ENCODE measurements at regions not wholly inside any gene's neighbourhood (a gene's known extent, or its start where the extent isn't known, plus 50 kb on each side); places are given as distances from the start of the nearest gene placed in this dataset.

DNA sequence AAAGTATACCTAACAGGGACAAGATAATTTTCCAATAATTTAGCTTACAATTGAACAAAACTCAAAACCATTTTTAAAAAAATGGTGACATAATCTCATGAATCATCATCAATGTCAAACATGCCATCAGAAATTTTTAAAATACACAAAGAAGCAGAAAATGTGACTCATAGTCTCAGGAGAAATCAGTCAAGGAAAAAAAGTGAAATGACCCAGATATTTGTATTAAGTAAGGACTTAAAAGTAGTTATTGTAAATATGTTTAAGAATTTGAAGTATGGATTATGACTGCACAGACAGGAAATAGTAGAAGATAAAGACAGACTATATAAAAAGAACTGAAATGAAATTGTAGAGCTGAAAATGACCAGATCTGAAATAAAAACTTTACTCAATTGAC is 473.9 kb upstream of the SYT4 start:
- Histone ChIP-seq H3K27me3 (no peaks in the 10 kb centered on the region), H3K36me3 (no peaks in the 10 kb centered on the region), H3K9me3 (no peaks in the 10 kb centered on the region), H3K27ac (no peak overlapping the region), H3K4me1 (no peaks in the 10 kb centered on the region), H3K4me3 (no peak overlapping the region)
- DNase-seq = no peak
- TF ChIP-seq POLR2A (IDR thresholded peaks at IDR 0.05) = no peak
- TF ChIP-seq, protein P1, sequence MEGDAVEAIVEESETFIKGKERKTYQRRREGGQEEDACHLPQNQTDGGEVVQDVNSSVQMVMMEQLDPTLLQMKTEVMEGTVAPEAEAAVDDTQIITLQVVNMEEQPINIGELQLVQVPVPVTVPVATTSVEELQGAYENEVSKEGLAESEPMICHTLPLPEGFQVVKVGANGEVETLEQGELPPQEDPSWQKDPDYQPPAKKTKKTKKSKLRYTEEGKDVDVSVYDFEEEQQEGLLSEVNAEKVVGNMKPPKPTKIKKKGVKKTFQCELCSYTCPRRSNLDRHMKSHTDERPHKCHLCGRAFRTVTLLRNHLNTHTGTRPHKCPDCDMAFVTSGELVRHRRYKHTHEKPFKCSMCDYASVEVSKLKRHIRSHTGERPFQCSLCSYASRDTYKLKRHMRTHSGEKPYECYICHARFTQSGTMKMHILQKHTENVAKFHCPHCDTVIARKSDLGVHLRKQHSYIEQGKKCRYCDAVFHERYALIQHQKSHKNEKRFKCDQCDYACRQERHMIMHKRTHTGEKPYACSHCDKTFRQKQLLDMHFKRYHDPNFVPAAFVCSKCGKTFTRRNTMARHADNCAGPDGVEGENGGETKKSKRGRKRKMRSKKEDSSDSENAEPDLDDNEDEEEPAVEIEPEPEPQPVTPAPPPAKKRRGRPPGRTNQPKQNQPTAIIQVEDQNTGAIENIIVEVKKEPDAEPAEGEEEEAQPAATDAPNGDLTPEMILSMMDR (IDR thresholded peaks at IDR 0.05) = no peak

DNA sequence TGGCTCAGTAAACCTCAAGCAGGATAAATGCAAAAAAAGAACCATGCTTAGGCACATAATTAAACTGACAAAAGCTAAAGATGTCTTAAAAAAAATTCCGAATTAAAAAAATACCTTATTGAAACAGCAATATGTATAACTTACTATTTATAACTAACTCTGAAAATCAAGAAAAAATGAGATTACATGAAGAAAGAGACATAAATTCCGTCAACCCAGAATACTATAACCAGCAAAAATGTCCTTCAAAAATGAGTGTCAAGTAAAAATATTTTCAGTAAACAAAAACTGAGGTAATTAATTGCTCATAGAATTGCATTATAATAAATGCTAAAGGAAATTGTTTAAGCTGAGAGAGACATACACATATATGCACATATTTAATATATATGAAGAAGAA is 474.5 kb upstream of the SYT4 start:
- H3K4me1 ChIP-seq = no peaks in the 10 kb centered on the region
- no peak for TF ChIP-seq POLR2A (IDR thresholded peaks at IDR 0.05)
- TF ChIP-seq, protein P1 (IDR thresholded peaks at IDR 0.05) = no peak
- no peaks in the 10 kb centered on the region for H3K36me3 ChIP-seq
- DNase-seq = no peak
- no peak overlapping the region for H3K4me3 ChIP-seq
- H3K27ac ChIP-seq = no peak overlapping the region
- no peaks in the 10 kb centered on the region for H3K27me3 ChIP-seq
- no peaks in the 10 kb centered on the region for H3K9me3 ChIP-seq

DNA sequence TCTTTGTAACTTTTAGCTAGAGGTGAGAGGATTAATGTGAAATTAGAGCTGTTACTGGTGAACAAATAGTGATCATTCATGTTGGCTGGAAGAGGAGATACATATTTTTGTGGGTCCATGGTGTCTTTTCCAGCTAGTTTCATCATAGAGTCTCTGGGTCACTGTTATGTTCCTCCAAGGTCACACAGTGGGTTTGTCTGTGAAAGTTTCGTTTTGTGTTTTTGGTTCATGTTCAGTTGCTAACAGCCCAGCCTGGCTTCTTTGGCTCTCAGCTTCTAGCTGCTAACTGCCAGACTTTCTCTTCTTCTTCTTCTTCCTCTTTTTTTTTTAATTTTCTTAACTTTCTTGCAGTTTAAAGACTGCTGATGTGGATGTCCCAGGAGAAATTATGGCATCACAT is 480.0 kb upstream of the SYT4 start:
- TF ChIP-seq POLR2A (IDR thresholded peaks at IDR 0.05) = no peak
- TF ChIP-seq, protein P1 (IDR thresholded peaks at IDR 0.05) = no peak
- no peak overlapping the region for H3K4me3 ChIP-seq
- no peaks in the 10 kb centered on the region for H3K36me3 ChIP-seq
- H3K9me3 ChIP-seq = no peaks in the 10 kb centered on the region
- H3K27me3 ChIP-seq = no peaks in the 10 kb centered on the region
- no peak for DNase-seq
- no peaks in the 10 kb centered on the region for H3K4me1 ChIP-seq
- H3K27ac ChIP-seq = no peak overlapping the region

DNA sequence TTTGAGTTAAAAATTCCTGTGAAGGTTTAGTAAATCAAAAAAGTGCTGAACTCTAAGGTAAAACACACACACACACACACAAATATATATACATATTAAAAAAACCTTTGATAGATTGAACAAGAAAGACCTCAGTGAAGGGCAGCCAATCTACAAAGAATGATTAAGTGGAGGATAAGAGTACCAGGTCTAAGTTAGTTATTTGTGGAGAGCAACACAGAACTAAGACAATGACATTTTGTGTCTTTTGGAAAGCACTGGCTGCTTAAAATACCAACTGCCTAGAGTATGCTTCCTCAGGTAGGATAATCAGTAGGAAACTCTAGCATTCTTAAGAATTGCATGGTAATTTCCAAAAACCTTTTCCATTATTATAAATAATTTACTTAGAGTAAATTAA is 481.4 kb upstream of the SYT4 start:
- H3K9me3 ChIP-seq = no peaks in the 10 kb centered on the region
- H3K4me1 ChIP-seq = no peaks in the 10 kb centered on the region
- TF ChIP-seq, protein P1 (IDR thresholded peaks at IDR 0.05) = no peak
- TF ChIP-seq POLR2A (IDR thresholded peaks at IDR 0.05) = no peak
- no peaks in the 10 kb centered on the region for H3K36me3 ChIP-seq
- DNase-seq = no peak
- no peak overlapping the region for H3K4me3 ChIP-seq
- no peak overlapping the region for H3K27ac ChIP-seq
- no peaks in the 10 kb centered on the region for H3K27me3 ChIP-seq

DNA sequence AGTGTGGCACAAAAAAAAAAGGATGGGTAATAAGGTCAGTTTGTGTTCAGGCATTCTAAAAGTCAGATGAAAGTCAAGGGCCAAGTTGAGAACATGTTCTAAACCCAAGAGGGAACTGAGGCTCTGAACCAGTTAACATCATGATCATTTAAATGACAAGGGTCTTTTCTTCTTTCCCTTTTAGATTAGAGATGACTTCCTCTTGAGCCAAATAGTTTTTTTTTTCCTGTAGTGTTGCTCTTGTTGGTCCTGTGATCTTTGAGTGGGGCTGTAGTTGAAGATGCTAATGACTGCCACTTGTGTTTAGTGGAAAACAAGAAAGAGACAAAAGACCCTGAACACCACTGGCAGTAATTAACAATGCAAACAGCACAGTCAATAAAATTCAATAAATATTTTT is 482.7 kb upstream of the SYT4 start:
- Histone ChIP-seq H3K36me3 (no peaks in the 10 kb centered on the region), H3K9me3 (no peaks in the 10 kb centered on the region), H3K4me1 (no peaks in the 10 kb centered on the region), H3K27me3 (no peaks in the 10 kb centered on the region), H3K27ac (no peak overlapping the region), H3K4me3 (no peak overlapping the region)
- no peak for TF ChIP-seq POLR2A (IDR thresholded peaks at IDR 0.05)
- TF ChIP-seq, protein P1 (IDR thresholded peaks at IDR 0.05) = no peak
- DNase-seq = no peak

DNA sequence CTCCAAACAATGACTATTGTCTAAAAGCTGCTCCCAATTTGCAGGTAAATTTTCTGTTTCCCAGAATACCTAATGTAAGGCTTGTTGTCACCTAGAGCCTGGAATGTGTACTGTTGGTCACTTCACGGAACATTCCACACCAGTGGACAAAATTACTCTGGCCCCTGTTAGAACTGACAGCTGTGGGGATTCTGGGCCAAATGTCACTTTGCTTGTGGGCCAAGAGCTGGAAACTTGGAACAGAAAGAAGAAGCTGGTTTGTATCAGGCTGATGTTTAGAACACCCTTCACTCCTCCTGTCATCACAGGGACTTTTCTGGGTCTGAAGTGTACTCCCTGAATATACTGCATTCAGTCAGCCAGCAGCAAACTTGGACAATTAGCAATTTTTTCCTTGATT is 495.6 kb upstream of the SYT4 start:
- TF ChIP-seq, protein P1 (IDR thresholded peaks at IDR 0.05) = no peak
- TF ChIP-seq POLR2A (IDR thresholded peaks at IDR 0.05) = no peak
- no peaks in the 10 kb centered on the region for H3K9me3 ChIP-seq
- no peaks in the 10 kb centered on the region for H3K36me3 ChIP-seq
- no peak overlapping the region for H3K27ac ChIP-seq
- H3K27me3 ChIP-seq = no peaks in the 10 kb centered on the region
- no peak for DNase-seq
- no peak overlapping the region for H3K4me3 ChIP-seq
- H3K4me1 ChIP-seq = no peaks in the 10 kb centered on the region

Measured in Peyer's patch (tissue), 4 donors.